Panc1 (cell line): ENCODE measurements at regions not wholly inside any gene's neighbourhood (a gene's known extent, or its start where the extent isn't known, plus 50 kb on each side); places are given as distances from the start of the nearest gene placed in this dataset.

Experiments
- ATAC-seq: fragments of 200-7000 bp; cut with Tn5 transposase; 2 replicates; pipeline ENCODE4 v1.9.1; 2020; ENCODE audit warnings: mild to moderate bottlenecking, moderate library complexity
- BruUV-seq: library from RNA; stranded (reverse); fragments of 400-500 nt; replicated peaks from 2 replicates; lab custom pipeline; 2021; lab: Mats Ljungman, UMichigan
- CTCF ChIA-PET: fragments of 300-600 bp; sonication (Branson Sonifier 250); formaldehyde crosslinking; loops from one replicate; lab custom pipeline; 2022; ENCODE audit warnings: antibody characterized with exemption; lab: Charles Lee
- POLR2A ChIA-PET: fragments of 300-600 bp; sonication (Branson Sonifier 250); formaldehyde crosslinking; loops from one replicate; lab custom pipeline; 2022; ENCODE audit warnings: antibody characterized with exemption; lab: Charles Lee
- DNase-seq: peaks from one replicate; pipeline ENCODE4 v3.0.0-alpha.2; 2010; ENCODE audit warnings: low read depth, low spot score
- H3K27ac ChIP-seq: 2 replicates; pipeline ENCODE4 v1.5.1; 2011; ENCODE audit warnings: mild to moderate bottlenecking, low read length, inconsistent platforms
- H3K27me3 ChIP-seq: fragments of 200-500 bp; sonication (Bioruptor generic); 2 replicates; pipeline ENCODE4 v1.6.0; 2014; ENCODE audit warnings: low read length, inconsistent platforms; ENCODE audit not compliant: control insufficient read depth, insufficient read depth
- H3K36me3 ChIP-seq: fragments of 200-500 bp; sonication (Bioruptor generic); 2 replicates; pipeline ENCODE4 v1.5.1; 2014; ENCODE audit warnings: inconsistent platforms, mild to moderate bottlenecking, low read length, moderate library complexity; ENCODE audit not compliant: control insufficient read depth, insufficient read depth
- H3K4me1 ChIP-seq: 2 replicates; pipeline ENCODE4 v1.5.1; 2011; ENCODE audit warnings: inconsistent platforms, mild to moderate bottlenecking, low read length, moderate library complexity; ENCODE audit not compliant: control insufficient read depth, insufficient read depth
- H3K4me3 ChIP-seq, 2 experiments: 2 replicates each; pipeline ENCODE4 v1.5.1; 2011 to 2012; ENCODE audit warnings: low read depth in 2 of 2, low read length in 2 of 2, mild to moderate bottlenecking in 2 of 2, inconsistent platforms in 1 of 2, moderate library complexity in 1 of 2
- H3K9me3 ChIP-seq: fragments of 200-500 bp; sonication (Bioruptor generic); 2 replicates; pipeline ENCODE4 v1.5.1; 2014; ENCODE audit warnings: low read depth, mild to moderate bottlenecking, inconsistent platforms, low read length, moderate library complexity; ENCODE audit not compliant: control insufficient read depth, insufficient read depth
- CTCF ChIP-seq: fragments of 450-650 bp; IDR thresholded peaks from 2 replicates; pipeline ENCODE4 v1.5.1; 2017; ENCODE audit warnings: mild to moderate bottlenecking
- POLR2AphosphoS5 ChIP-seq: IDR thresholded peaks from 2 replicates; pipeline ENCODE4 v1.6.1; 2012; ENCODE audit warnings: mild to moderate bottlenecking, low read depth, low read length, moderate library complexity
- REST ChIP-seq, 2 experiments: IDR thresholded peaks; 2 replicates each; pipeline ENCODE4 v1.6.1; 2011 to 2012; ENCODE audit warnings: low read depth in 2 of 2, control low read depth in 1 of 2, low read length in 1 of 2, mild to moderate bottlenecking in 1 of 2, moderate library complexity in 1 of 2; ENCODE audit not compliant: insufficient read depth in 1 of 2
- SIN3A ChIP-seq: IDR thresholded peaks from 2 replicates; pipeline ENCODE4 v1.6.1; 2012; ENCODE audit warnings: low read depth, mild to moderate bottlenecking, low read length, moderate library complexity, borderline replicate concordance; ENCODE audit not compliant: insufficient read depth
- TCF7L2 ChIP-seq: IDR thresholded peaks from 2 replicates; pipeline ENCODE4 v1.6.1; 2011; ENCODE audit warnings: mild to moderate bottlenecking, low read depth, low read length, inconsistent platforms
- in situ Hi-C: cut with HindIII; loops from 2 replicates; pipeline ENCODE4 v1.10.0; 2016; ENCODE audit warnings: low sequenced_read_pairs, low pct_unique_long_range_greater_than_20kb
- intact Hi-C: fragments of 100-400 bp; cut with micrococcal nuclease; formaldehyde crosslinking; loops from one replicate; pipeline ENCODE4 v1.10.0; 2022; ENCODE audit not compliant: unreplicated experiment

GRCh38 chr6:23268348-23268747 lies 699.0 kb downstream of the HDGFL1 start:
- H3K9me3 ChIP-seq, result no peaks in the 10 kb centered on the region
- CTCF ChIA-PET, result no interaction called here
- DNase-seq, result no peak
- H3K4me1 ChIP-seq, result no peaks in the 10 kb centered on the region
- intact Hi-C loops (no loop called here), in situ Hi-C loops (no loop called here)
- no peak overlapping the region for H3K27ac ChIP-seq
- H3K4me3 ChIP-seq, result no peak overlapping the region
- POLR2A ChIA-PET, result no interaction called here
- no peaks in the 10 kb centered on the region for H3K27me3 ChIP-seq
- ATAC-seq, result no peak
- BruUV-seq, result no TSS peak
- TF ChIP-seq CTCF (no peak), TCF7L2 (no peak), SIN3A (no peak), REST (IDR thresholded peaks at IDR 0.05; ENCODE audit: insufficient read depth in 1 of 2, low read depth in 2 of 2, low read length in 1 of 2) (no peak), POLR2AphosphoS5 (no peak)
- no peaks in the 10 kb centered on the region for H3K36me3 ChIP-seq

DNA sequence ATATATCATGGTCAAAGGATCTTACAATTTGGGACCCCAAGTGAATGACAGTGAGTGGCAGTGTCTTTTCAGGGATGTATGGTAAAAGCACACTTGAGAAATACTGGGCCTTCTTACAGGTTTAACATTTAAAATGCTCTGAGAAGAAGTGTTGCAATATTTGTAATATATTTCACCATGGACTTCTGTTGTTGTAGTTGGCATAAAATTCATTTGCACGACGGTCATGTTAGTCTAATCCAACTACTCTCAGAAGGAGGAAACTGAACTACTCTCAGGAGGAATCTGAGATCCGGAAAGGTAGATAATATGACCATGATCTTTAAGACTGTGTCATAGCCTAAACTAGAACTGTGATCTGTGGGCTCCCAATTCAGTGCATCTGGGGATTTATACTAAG lies 700.1 kb downstream of the HDGFL1 start:
- ATAC-seq, result no peak
- Histone ChIP-seq H3K9me3 (no peaks in the 10 kb centered on the region), H3K36me3 (no peaks in the 10 kb centered on the region), H3K4me1 (no peaks in the 10 kb centered on the region), H3K27ac (no peak overlapping the region), H3K4me3 (no peak overlapping the region), H3K27me3 (no peaks in the 10 kb centered on the region)
- TF ChIP-seq SIN3A (no peak), TCF7L2 (no peak), REST (IDR thresholded peaks at IDR 0.05; ENCODE audit: insufficient read depth in 1 of 2, low read depth in 2 of 2, low read length in 1 of 2) (no peak), CTCF (no peak), POLR2AphosphoS5 (no peak)
- CTCF ChIA-PET, result no interaction called here
- intact Hi-C loops (no loop called here), in situ Hi-C loops (no loop called here)
- POLR2A ChIA-PET, result no interaction called here
- no peak for DNase-seq
- BruUV-seq, result no TSS peak
